ENCODE measurements at regions not wholly inside any gene's neighbourhood (a gene's known extent, or its start where the extent isn't known, plus 50 kb on each side); places are given as distances from the start of the nearest gene placed in this dataset.

DNA sequence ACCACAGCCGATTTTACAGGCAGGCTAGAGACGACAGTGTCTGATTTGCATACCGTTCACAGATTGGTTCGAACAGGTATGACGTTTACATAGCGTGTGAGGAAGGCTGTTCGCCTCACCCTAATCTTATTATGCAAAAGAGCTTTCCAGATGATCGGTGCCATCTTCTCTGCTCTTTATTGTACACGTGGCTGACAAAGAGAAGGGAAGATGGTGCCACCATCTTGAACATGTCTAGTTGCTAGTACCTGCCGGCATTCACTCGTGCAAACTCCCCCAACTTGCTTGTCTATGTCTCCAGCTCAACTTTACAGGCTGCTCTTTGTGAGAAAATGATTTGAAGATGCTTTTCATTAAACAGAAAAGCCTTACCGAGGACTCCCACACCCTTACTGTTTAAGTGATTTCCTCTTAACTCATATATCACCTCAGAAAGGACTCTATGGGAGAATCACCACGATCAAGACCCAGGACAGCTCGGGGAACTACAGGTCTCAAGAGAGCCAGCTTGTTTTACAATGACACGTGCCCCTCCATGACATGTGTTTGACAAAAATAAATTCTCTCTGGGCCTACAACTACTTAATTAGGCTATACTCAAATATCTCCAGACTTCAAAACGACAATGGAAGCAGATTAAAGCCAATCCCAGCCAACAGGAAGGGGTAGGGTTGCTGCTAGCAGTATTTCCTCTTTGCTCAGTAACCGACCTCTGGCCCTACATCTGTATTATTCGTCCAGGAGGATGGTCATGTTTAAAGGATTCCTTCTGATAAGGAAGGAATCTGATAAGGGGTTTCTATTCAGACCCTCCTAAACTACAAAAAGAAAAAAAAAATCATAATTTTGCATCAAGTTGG, 480.6 kb downstream of the TMEM114 start:
- H3K27ac ChIP-seq (ENCODE audit: low read length), result no peak overlapping the region
- no peak overlapping the region for H3K4me3 ChIP-seq (ENCODE audit: low read length)

DNA sequence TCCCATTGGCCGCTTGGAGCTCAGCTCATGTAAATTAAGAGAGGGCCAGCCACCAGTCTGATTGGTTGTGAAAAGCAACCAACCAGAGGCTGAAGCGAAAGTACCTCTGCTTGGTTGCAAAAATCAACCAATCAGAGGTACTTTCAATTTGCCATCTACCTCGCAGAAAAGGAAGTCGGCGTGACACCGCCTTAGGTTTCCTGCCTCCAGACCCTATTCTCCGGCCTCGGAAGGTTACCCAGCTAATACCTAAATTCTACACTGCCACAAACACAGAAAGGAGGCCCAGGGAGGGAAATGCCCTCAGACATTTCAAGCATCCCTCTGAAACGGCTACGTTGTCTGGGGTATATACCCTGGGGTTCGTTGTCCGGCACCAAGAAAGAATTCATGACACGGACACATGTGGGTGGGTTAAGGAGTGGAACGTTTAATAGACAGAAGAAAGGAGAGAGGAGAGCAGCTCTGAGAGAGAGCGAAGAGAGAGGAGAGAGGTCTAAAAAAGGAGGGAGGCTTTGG, 481.3 kb downstream of the TMEM114 start:
- no peak overlapping the region for H3K4me3 ChIP-seq (ENCODE audit: low read length)
- H3K9me3 ChIP-seq (ENCODE audit: control insufficient read depth, low read depth, low read length), result no peaks in the 10 kb centered on the region
- no peak overlapping the region for H3K9ac ChIP-seq (ENCODE audit: low read length)
- H3K4me1 ChIP-seq (ENCODE audit: control insufficient read depth, low read depth, low read length), result no peaks in the 10 kb centered on the region
- H3K27ac ChIP-seq (ENCODE audit: low read length), result no peak overlapping the region
- no peaks in the 10 kb centered on the region for H3K27me3 ChIP-seq (ENCODE audit: control insufficient read depth, insufficient read depth, low read length)
- H3K36me3 ChIP-seq (ENCODE audit: control insufficient read depth, low read depth, low read length), result no peaks in the 10 kb centered on the region

More for the DNA sequence above, 480.6 kb downstream of the TMEM114 start:
- Histone ChIP-seq H3K9me3 (ENCODE audit: control insufficient read depth, low read depth, low read length) (no peaks in the 10 kb centered on the region), H3K27me3 (ENCODE audit: control insufficient read depth, insufficient read depth, low read length) (no peaks in the 10 kb centered on the region), H3K4me1 (ENCODE audit: control insufficient read depth, low read depth, low read length) (no peaks in the 10 kb centered on the region), H3K9ac (ENCODE audit: low read length) (no peak overlapping the region), H3K36me3 (ENCODE audit: control insufficient read depth, low read depth, low read length) (no peaks in the 10 kb centered on the region)

DNA sequence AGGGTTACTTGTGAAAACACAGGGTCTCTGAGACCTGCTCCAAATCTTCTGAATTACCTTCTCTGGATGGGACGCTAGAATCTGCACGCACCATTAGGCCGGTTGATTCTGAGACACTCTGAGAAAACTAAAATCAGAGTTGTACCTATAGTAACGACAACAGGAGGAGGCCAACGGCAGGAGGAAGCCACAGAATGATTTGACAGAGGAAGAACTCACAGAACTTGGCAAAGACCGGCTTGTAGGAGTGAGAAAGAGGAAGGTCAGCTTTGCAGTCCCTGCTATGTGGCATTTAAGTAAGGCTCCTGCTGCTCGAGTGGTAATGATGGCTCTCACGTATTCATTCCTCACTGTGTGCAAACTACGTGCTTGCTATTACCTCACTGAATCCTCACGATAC, 483.0 kb downstream of the TMEM114 start:
- Histone ChIP-seq H3K9me3 (ENCODE audit: control insufficient read depth, low read depth, low read length) (no peaks in the 10 kb centered on the region), H3K4me3 (ENCODE audit: low read length) (no peak overlapping the region), H3K4me1 (ENCODE audit: control insufficient read depth, low read depth, low read length) (no peaks in the 10 kb centered on the region), H3K36me3 (ENCODE audit: control insufficient read depth, low read depth, low read length) (no peaks in the 10 kb centered on the region), H3K27ac (ENCODE audit: low read length) (no peak overlapping the region), H3K9ac (ENCODE audit: low read length) (no peak overlapping the region), H3K27me3 (ENCODE audit: control insufficient read depth, insufficient read depth, low read length) (no peaks in the 10 kb centered on the region)

DNA sequence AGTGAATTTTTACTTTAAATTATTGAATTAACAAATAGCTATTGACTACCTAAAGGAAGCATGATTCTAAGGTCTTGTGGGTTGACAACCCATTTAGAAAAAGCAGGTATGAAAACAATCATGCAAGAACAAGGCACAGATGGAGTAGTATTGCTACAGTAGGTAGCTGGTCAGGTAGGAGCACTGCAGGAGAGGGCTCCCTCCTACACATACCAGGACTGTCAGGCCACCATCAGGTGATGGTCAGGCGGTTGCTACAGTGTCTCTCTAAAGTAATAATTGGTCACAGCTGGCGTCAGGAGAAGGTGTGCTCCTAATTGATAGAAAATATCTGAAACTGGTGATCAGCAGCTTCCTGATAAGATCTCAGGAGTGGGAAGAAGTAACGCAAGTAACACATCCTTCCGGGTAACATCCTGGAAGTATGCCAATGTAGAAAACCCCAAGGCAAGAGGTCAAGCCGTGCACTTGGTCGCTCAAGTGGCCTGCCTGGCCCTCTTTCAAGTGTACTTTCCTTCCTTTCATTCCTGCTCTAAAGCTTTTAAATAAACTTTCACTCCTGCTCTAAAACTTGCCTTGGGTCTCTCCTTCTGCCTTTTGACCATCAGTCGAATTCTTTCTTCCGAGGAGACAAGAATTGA, 486.5 kb downstream of the TMEM114 start:
- Histone ChIP-seq H3K9me3 (ENCODE audit: control insufficient read depth, low read depth, low read length) (no peaks in the 10 kb centered on the region), H3K4me3 (ENCODE audit: low read length) (no peak overlapping the region), H3K9ac (ENCODE audit: low read length) (no peak overlapping the region), H3K36me3 (ENCODE audit: control insufficient read depth, low read depth, low read length) (no peaks in the 10 kb centered on the region), H3K27me3 (ENCODE audit: control insufficient read depth, insufficient read depth, low read length) (no peaks in the 10 kb centered on the region), H3K4me1 (ENCODE audit: control insufficient read depth, low read depth, low read length) (no peaks in the 10 kb centered on the region), H3K27ac (ENCODE audit: low read length) (no peak overlapping the region)

DNA sequence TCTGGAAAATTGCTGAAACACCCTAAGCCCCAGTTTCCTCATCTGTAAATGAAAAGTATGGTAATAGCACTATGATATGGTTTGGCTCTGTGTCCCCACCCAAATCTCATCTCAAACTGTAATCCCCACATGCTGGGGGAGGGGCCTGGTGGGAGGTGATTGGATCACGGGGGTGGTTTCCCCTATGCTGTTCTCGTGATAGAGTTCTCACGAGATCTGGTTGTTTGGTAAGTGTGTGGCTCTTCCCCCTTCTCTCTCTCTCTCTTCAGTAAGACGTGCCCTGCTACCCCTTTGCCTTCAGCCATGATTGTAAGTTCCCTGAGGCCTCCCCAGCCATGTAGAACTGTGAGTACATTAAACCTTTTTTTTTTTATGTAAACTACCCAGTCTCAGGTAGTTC, 490.7 kb downstream of the TMEM114 start:
- Histone ChIP-seq H3K27me3 (ENCODE audit: control insufficient read depth, insufficient read depth, low read length) (no peaks in the 10 kb centered on the region), H3K4me1 (ENCODE audit: control insufficient read depth, low read depth, low read length) (no peaks in the 10 kb centered on the region), H3K27ac (ENCODE audit: low read length) (no peak overlapping the region), H3K9me3 (ENCODE audit: control insufficient read depth, low read depth, low read length) (no peaks in the 10 kb centered on the region), H3K4me3 (ENCODE audit: low read length) (no peak overlapping the region), H3K36me3 (ENCODE audit: control insufficient read depth, low read depth, low read length) (no peaks in the 10 kb centered on the region), H3K9ac (ENCODE audit: low read length) (no peak overlapping the region)

DNA sequence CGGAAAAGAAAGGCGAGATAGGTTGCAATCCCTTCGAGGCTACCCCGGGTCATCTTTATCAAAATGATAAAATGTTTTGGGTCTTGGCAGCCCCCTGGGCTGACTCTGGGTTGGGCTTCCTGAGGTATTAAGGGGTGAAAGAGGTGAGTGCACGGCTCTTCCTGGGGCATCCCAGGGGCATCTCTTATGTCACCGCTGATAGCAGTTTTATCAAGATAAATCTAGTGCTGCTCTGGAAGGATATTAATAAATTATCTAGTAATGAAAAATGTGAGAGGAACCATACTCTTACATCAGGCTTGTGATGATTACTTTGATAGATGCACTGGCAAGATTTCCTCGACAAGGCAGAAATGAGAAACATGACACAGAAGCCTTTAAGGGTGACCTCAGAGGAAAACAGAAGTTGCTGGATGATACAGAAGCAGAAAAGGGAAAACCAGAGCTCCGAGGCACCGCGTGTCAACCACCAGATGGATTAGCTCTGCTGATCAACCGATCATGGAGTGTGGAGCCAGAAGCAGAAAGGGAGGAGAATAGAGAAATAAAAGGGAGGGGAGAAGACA, 491.3 kb downstream of the TMEM114 start:
- H3K9ac ChIP-seq (ENCODE audit: low read length), result no peak overlapping the region
- no peaks in the 10 kb centered on the region for H3K27me3 ChIP-seq (ENCODE audit: control insufficient read depth, insufficient read depth, low read length)
- H3K9me3 ChIP-seq (ENCODE audit: control insufficient read depth, low read depth, low read length), result no peaks in the 10 kb centered on the region
- no peak overlapping the region for H3K27ac ChIP-seq (ENCODE audit: low read length)
- no peak overlapping the region for H3K4me3 ChIP-seq (ENCODE audit: low read length)
- H3K4me1 ChIP-seq (ENCODE audit: control insufficient read depth, low read depth, low read length), result no peaks in the 10 kb centered on the region
- no peaks in the 10 kb centered on the region for H3K36me3 ChIP-seq (ENCODE audit: control insufficient read depth, low read depth, low read length)

DNA sequence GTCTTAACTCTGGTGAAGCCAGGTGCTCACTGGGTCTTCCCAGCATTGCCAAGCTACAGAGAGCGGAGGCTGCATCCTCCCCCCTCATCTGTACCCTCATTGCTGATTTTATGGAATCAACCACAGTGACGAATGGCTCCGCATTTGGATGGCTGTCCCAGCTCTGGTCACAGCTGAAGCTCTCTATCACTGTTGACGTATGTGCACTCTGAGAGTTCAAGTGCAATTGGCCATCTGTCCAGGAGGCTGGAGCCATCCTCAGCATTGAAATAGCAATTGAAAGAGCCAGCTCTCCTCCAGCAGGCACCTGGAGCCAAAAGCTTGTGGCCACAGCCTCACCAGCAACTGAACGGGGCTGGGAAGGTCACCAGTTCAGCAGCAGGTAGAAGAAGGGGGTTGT, 494.1 kb downstream of the TMEM114 start:
- Histone ChIP-seq H3K27ac (ENCODE audit: low read length) (no peak overlapping the region), H3K27me3 (ENCODE audit: control insufficient read depth, insufficient read depth, low read length) (no peaks in the 10 kb centered on the region), H3K36me3 (ENCODE audit: control insufficient read depth, low read depth, low read length) (no peaks in the 10 kb centered on the region)

DNA sequence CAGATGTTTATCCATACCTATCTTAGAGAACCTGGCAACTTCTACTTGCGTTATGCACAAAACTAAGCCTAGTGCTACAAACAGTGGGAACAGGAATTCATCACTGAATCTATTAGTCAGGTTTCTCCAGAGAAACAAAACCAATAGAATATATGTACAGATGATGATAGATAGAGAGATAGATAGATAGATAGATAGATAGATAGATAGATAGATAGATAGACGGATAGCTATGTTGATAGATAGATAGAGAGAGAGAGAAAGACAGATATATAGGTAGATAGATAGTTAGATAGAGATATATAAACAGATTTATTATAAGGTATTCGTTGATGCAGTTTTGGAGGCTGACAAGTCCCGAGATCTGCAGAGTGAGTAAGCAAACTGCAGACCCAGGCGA, 495.6 kb downstream of the TMEM114 start:
- Histone ChIP-seq H3K9ac (ENCODE audit: low read length) (no peak overlapping the region), H3K27me3 (ENCODE audit: control insufficient read depth, insufficient read depth, low read length) (no peaks in the 10 kb centered on the region), H3K4me3 (ENCODE audit: low read length) (no peak overlapping the region), H3K27ac (ENCODE audit: low read length) (no peak overlapping the region), H3K36me3 (ENCODE audit: control insufficient read depth, low read depth, low read length) (no peaks in the 10 kb centered on the region), H3K9me3 (ENCODE audit: control insufficient read depth, low read depth, low read length) (no peaks in the 10 kb centered on the region), H3K4me1 (ENCODE audit: control insufficient read depth, low read depth, low read length) (no peaks in the 10 kb centered on the region)

More for the DNA sequence above, 494.1 kb downstream of the TMEM114 start:
- Histone ChIP-seq H3K4me3 (ENCODE audit: low read length) (no peak overlapping the region), H3K9ac (ENCODE audit: low read length) (no peak overlapping the region), H3K9me3 (ENCODE audit: control insufficient read depth, low read depth, low read length) (no peaks in the 10 kb centered on the region), H3K4me1 (ENCODE audit: control insufficient read depth, low read depth, low read length) (no peaks in the 10 kb centered on the region)

DNA sequence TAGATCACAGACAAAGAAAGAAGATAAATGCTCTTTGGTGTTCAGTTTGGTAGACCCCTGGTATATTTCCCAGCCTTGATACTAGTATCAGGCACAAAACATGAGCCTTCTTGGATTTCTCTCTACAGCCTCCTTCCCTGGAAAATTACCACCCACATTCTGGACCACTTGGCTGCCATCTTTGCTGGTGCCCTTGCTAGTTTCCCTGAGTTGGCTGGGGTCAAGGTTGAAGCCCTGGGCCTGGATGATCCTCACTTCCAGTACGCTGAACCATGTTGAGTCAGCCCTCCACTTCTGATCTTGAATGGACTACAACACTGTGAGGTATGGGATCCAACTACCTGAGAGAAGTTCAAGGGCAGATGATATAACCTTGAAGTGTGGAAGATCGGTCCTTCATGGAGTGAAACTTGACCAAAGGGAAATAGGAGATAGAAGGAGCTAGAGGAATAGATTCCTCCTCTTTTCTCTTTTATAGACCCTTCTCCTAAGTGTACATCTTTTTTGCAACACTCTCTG, 501.4 kb downstream of the TMEM114 start:
- no peaks in the 10 kb centered on the region for H3K36me3 ChIP-seq (ENCODE audit: control insufficient read depth, low read depth, low read length)
- no peak overlapping the region for H3K4me3 ChIP-seq (ENCODE audit: low read length)
- no peaks in the 10 kb centered on the region for H3K4me1 ChIP-seq (ENCODE audit: control insufficient read depth, low read depth, low read length)
- no peak overlapping the region for H3K27ac ChIP-seq (ENCODE audit: low read length)
- no peaks in the 10 kb centered on the region for H3K9me3 ChIP-seq (ENCODE audit: control insufficient read depth, low read depth, low read length)
- no peak overlapping the region for H3K9ac ChIP-seq (ENCODE audit: low read length)
- H3K27me3 ChIP-seq (ENCODE audit: control insufficient read depth, insufficient read depth, low read length), result no peaks in the 10 kb centered on the region

DNA sequence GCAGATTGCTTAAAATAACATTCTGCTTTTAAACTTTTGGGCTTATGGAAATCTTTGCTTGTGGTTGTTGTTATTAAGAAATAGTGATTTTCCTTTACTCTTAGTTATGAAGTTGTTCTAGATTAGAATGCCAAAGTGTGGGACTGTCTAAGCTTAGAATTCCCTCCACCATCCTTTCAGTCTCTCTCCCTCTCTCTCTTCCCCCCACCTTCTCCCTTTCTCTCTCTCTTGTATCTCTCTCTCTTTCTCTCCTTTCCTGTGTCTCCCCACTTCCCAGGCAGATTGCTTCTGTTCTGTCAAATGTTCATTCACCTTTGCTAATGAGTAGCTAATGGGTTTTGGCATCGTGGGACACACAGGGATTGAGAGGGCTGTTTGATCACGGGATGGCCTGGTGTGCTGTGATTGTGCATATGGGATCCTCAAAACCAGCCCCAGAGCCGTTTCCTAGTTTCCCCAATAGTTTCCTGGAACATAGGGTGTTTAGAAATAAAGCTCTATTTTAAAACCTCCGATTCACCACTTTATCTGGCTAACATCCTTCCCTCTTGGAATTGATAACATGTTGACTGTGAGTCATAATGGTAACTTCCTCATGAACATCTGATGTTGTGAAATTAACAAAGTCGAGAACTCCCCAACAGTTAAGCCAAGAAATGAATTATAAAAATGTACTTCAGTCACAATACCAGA, 502.6 kb downstream of the TMEM114 start:
- Histone ChIP-seq H3K27me3 (ENCODE audit: control insufficient read depth, insufficient read depth, low read length) (no peaks in the 10 kb centered on the region), H3K27ac (ENCODE audit: low read length) (no peak overlapping the region), H3K9me3 (ENCODE audit: control insufficient read depth, low read depth, low read length) (no peaks in the 10 kb centered on the region), H3K36me3 (ENCODE audit: control insufficient read depth, low read depth, low read length) (no peaks in the 10 kb centered on the region), H3K4me1 (ENCODE audit: control insufficient read depth, low read depth, low read length) (no peaks in the 10 kb centered on the region), H3K4me3 (ENCODE audit: low read length) (no peak overlapping the region), H3K9ac (ENCODE audit: low read length) (no peak overlapping the region)

DNA sequence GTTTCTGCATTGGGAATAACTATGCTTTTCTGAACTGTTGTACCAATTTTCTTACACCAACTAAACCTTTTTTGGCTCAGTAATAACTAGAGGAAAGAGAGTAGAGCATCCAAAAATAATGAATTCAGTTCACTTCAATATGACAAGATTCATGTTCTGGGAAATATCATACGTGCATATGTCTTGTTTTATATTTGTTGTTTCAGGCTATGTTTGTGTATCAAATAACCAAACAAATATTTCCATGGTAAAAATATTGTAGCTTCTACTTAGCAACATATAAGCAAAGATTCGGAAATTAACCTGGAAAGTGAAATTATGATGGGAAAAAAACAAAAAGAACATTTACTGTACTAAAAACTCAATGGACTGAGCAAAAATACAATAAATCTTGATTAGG, 503.2 kb downstream of the TMEM114 start:
- H3K9ac ChIP-seq (ENCODE audit: low read length), result no peak overlapping the region
- no peaks in the 10 kb centered on the region for H3K9me3 ChIP-seq (ENCODE audit: control insufficient read depth, low read depth, low read length)
- H3K27me3 ChIP-seq (ENCODE audit: control insufficient read depth, insufficient read depth, low read length), result no peaks in the 10 kb centered on the region
- no peaks in the 10 kb centered on the region for H3K36me3 ChIP-seq (ENCODE audit: control insufficient read depth, low read depth, low read length)
- no peaks in the 10 kb centered on the region for H3K4me1 ChIP-seq (ENCODE audit: control insufficient read depth, low read depth, low read length)
- H3K27ac ChIP-seq (ENCODE audit: low read length), result no peak overlapping the region
- no peak overlapping the region for H3K4me3 ChIP-seq (ENCODE audit: low read length)

All from iPS-18a (cell line).